ENCODE measurements at regions not wholly inside any gene's neighbourhood (a gene's known extent, or its start where the extent isn't known, plus 50 kb on each side); places are given as distances from the start of the nearest gene placed in this dataset.

DNA sequence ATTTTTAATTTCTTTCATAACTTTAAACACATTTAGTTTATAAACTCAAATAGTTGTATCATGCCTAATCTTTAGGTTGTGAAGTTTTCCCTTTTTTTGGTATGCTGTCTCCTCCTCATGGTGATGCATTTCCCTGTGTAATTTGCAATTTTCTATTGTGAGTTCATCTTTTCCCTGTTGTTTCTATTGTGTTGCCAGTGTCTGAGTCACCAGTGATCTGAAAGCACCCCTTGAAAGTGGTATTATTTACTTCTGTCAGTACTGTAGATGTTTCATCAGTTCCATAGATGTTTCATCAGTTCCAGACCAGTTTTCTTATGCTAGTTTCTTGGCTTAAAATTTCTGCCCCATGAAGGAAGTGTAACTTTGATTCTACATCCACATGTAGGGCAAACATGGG, 80.6 kb downstream of the OXSM start:
- ATAC-seq: no peak

DNA sequence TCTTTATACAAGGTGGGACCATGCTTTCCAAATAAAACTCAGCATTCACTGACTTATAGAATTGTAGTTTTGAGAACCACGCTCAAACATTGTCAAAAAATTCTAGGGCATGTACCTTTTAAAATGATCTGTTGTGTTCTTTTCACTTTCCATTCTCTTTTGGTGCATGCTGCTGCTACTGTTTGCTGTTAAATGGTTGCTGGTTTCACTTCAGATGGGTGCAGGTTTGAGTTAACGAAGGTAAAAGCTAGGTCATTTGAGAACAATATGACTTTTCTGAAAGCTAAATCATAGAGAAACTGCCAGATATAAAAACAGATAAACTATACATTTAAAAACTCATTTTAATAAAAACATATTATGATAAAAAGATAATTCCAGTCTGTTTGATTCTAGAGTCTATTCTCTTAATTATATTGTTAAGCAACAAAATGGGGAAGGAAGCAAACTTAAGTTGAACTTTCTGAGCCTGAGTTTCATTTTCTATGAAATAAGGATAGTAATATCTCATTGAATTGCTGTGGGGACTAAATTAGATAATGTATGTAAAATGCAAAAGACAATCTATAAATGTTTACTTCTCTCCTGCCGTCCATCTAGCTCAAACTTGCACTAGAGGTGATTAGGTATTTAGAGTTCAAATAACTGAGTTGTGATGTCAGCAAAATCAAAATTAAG, 82.4 kb downstream of the OXSM start:
- no peak for ATAC-seq
- TF ChIP-seq, protein P1, sequence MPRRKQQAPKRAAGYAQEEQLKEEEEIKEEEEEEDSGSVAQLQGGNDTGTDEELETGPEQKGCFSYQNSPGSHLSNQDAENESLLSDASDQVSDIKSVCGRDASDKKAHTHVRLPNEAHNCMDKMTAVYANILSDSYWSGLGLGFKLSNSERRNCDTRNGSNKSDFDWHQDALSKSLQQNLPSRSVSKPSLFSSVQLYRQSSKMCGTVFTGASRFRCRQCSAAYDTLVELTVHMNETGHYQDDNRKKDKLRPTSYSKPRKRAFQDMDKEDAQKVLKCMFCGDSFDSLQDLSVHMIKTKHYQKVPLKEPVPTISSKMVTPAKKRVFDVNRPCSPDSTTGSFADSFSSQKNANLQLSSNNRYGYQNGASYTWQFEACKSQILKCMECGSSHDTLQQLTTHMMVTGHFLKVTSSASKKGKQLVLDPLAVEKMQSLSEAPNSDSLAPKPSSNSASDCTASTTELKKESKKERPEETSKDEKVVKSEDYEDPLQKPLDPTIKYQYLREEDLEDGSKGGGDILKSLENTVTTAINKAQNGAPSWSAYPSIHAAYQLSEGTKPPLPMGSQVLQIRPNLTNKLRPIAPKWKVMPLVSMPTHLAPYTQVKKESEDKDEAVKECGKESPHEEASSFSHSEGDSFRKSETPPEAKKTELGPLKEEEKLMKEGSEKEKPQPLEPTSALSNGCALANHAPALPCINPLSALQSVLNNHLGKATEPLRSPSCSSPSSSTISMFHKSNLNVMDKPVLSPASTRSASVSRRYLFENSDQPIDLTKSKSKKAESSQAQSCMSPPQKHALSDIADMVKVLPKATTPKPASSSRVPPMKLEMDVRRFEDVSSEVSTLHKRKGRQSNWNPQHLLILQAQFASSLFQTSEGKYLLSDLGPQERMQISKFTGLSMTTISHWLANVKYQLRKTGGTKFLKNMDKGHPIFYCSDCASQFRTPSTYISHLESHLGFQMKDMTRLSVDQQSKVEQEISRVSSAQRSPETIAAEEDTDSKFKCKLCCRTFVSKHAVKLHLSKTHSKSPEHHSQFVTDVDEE (CRISPR knock-in tag; IDR thresholded peaks at IDR 0.05): no peak
- TF ChIP-seq ZNF8 (CRISPR knock-in tag; IDR thresholded peaks at IDR 0.05) (no peak), ZNF70 (CRISPR knock-in tag; IDR thresholded peaks at IDR 0.05) (no peak), ZFP3 (CRISPR knock-in tag; IDR thresholded peaks at IDR 0.05) (no peak), RARB (CRISPR knock-in tag; IDR thresholded peaks at IDR 0.05) (no peak), ZFP30 (CRISPR knock-in tag; IDR thresholded peaks at IDR 0.05) (no peak), ARNTL (CRISPR knock-in tag; IDR thresholded peaks at IDR 0.05; ENCODE audit: borderline replicate concordance, low read depth) (no peak)
- TF ChIP-seq, protein P2, sequence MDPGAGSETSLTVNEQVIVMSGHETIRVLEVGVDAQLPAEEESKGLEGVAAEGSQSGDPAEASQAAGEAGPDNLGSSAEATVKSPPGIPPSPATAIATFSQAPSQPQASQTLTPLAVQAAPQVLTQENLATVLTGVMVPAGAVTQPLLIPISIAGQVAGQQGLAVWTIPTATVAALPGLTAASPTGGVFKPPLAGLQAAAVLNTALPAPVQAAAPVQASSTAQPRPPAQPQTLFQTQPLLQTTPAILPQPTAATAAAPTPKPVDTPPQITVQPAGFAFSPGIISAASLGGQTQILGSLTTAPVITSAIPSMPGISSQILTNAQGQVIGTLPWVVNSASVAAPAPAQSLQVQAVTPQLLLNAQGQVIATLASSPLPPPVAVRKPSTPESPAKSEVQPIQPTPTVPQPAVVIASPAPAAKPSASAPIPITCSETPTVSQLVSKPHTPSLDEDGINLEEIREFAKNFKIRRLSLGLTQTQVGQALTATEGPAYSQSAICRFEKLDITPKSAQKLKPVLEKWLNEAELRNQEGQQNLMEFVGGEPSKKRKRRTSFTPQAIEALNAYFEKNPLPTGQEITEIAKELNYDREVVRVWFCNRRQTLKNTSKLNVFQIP (CRISPR knock-in tag; IDR thresholded peaks at IDR 0.05; ENCODE audit: borderline replicate concordance, low read depth): no peak

More for the DNA sequence above, 80.6 kb downstream of the OXSM start:
- no peak for TF ChIP-seq RARB (CRISPR knock-in tag; IDR thresholded peaks at IDR 0.05)
- TF ChIP-seq GLIS3 (CRISPR knock-in tag; IDR thresholded peaks at IDR 0.05): no peak
- no peak for TF ChIP-seq TOX (CRISPR knock-in tag; IDR thresholded peaks at IDR 0.05; ENCODE audit: borderline replicate concordance)
- TF ChIP-seq, protein P3, sequence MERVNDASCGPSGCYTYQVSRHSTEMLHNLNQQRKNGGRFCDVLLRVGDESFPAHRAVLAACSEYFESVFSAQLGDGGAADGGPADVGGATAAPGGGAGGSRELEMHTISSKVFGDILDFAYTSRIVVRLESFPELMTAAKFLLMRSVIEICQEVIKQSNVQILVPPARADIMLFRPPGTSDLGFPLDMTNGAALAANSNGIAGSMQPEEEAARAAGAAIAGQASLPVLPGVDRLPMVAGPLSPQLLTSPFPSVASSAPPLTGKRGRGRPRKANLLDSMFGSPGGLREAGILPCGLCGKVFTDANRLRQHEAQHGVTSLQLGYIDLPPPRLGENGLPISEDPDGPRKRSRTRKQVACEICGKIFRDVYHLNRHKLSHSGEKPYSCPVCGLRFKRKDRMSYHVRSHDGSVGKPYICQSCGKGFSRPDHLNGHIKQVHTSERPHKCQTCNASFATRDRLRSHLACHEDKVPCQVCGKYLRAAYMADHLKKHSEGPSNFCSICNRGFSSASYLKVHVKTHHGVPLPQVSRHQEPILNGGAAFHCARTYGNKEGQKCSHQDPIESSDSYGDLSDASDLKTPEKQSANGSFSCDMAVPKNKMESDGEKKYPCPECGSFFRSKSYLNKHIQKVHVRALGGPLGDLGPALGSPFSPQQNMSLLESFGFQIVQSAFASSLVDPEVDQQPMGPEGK (CRISPR knock-in tag; IDR thresholded peaks at IDR 0.05; ENCODE audit: borderline replicate concordance): no peak
- TF ChIP-seq, protein P4, sequence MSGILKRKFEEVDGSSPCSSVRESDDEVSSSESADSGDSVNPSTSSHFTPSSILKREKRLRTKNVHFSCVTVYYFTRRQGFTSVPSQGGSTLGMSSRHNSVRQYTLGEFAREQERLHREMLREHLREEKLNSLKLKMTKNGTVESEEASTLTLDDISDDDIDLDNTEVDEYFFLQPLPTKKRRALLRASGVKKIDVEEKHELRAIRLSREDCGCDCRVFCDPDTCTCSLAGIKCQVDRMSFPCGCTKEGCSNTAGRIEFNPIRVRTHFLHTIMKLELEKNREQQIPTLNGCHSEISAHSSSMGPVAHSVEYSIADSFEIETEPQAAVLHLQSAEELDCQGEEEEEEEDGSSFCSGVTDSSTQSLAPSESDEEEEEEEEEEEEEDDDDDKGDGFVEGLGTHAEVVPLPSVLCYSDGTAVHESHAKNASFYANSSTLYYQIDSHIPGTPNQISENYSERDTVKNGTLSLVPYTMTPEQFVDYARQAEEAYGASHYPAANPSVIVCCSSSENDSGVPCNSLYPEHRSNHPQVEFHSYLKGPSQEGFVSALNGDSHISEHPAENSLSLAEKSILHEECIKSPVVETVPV (CRISPR knock-in tag; IDR thresholded peaks at IDR 0.05): no peak
- no peak for TF ChIP-seq ZFP30 (CRISPR knock-in tag; IDR thresholded peaks at IDR 0.05)
- TF ChIP-seq ZNF8 (CRISPR knock-in tag; IDR thresholded peaks at IDR 0.05): no peak
- no peak for TF ChIP-seq ARNTL (CRISPR knock-in tag; IDR thresholded peaks at IDR 0.05; ENCODE audit: borderline replicate concordance, low read depth)
- no peak for TF ChIP-seq ESRRG (CRISPR knock-in tag; IDR thresholded peaks at IDR 0.05)
- no peak for TF ChIP-seq SNAI2 (CRISPR knock-in tag; IDR thresholded peaks at IDR 0.05)
- no peak for TF ChIP-seq TCF4 (CRISPR knock-in tag; IDR thresholded peaks at IDR 0.05; ENCODE audit: borderline replicate concordance)
- no peak for TF ChIP-seq OSR1 (CRISPR knock-in tag; IDR thresholded peaks at IDR 0.05)
- TF ChIP-seq PPARA (CRISPR knock-in tag; IDR thresholded peaks at IDR 0.05; ENCODE audit: borderline replicate concordance): no peak
- no peak for TF ChIP-seq CSDC2 (CRISPR knock-in tag; IDR thresholded peaks at IDR 0.05)
- no peak for TF ChIP-seq ZNF565 (CRISPR knock-in tag; conservative IDR thresholded peaks at IDR 0.05; ENCODE audit: low read depth)
- TF ChIP-seq BACH2 (CRISPR knock-in tag; IDR thresholded peaks at IDR 0.05; ENCODE audit: borderline replicate concordance): no peak
- TF ChIP-seq ZFP3 (CRISPR knock-in tag; IDR thresholded peaks at IDR 0.05): no peak
- TF ChIP-seq, protein P5, sequence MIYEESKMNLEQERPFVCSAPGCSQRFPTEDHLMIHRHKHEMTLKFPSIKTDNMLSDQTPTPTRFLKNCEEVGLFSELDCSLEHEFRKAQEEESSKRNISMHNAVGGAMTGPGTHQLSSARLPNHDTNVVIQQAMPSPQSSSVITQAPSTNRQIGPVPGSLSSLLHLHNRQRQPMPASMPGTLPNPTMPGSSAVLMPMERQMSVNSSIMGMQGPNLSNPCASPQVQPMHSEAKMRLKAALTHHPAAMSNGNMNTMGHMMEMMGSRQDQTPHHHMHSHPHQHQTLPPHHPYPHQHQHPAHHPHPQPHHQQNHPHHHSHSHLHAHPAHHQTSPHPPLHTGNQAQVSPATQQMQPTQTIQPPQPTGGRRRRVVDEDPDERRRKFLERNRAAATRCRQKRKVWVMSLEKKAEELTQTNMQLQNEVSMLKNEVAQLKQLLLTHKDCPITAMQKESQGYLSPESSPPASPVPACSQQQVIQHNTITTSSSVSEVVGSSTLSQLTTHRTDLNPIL (CRISPR knock-in tag; IDR thresholded peaks at IDR 0.05; ENCODE audit: low read depth): no peak

DNA sequence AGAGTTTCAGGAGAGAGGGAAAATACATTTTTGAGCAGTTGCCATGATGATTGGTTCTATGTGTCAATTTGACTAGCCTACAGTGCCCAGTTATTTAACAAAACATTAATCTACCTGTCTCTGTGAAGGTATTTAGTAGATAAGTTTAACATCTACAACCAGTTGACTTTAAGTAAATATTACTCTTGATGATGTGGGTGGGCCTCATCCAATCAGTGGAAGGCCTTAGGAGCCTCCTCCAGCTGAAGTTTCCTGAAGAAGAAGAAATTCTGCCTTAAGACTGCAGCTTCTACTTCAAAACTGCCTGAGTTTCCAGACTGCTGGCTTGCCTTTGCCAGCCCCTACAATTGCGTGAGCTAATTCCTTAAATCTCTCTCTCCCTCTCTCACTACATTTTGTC, 93.6 kb downstream of the OXSM start:
- no peak for TF ChIP-seq ZNF565 (CRISPR knock-in tag; conservative IDR thresholded peaks at IDR 0.05; ENCODE audit: low read depth)
- ATAC-seq: no peak

All from SK-N-SH treated with all-trans-retinoic acid at 6 μM for 48 hours (cell line).